ENCODE measurements at regions not wholly inside any gene's neighbourhood (a gene's known extent, or its start where the extent isn't known, plus 50 kb on each side); places are given as distances from the start of the nearest gene placed in this dataset.

GRCh38 chr21:38887749-38888148 lies 82.0 kb downstream of the ETS2 start:
- Histone ChIP-seq H3K4me2 (ENCODE audit: low read depth, low read length) (no peak overlapping the region), H3F3A (ENCODE audit: insufficient read depth, low read length) (no peaks in the 10 kb centered on the region), H3K36me3 (replicated peaks; ENCODE audit: insufficient read depth, low read length) (no peaks in the 10 kb centered on the region), H3K27me3 (replicated peaks; ENCODE audit: insufficient read depth, low read length) (no peaks in the 10 kb centered on the region), H2AFZ (ENCODE audit: low read length) (no peak overlapping the region), H3K9me3 (replicated peaks; ENCODE audit: insufficient read depth, low read length) (no peaks in the 10 kb centered on the region), H3K9ac (ENCODE audit: low read length) (no peak overlapping the region), H3K27ac (ENCODE audit: low read length) (no peak overlapping the region), H4K20me1 (ENCODE audit: insufficient read depth, low read length) (no peaks in the 10 kb centered on the region), H3K9me2 (replicated peaks; ENCODE audit: insufficient read depth, low read length) (no peaks in the 10 kb centered on the region), H3K79me2 (ENCODE audit: low read length) (no peaks in the 10 kb centered on the region), H3K4me3 (ENCODE audit: low read length) (no peak overlapping the region), H3K4me1 (ENCODE audit: low read length) (no peaks in the 10 kb centered on the region)
- no peak for DNase-seq
- no peak for TF ChIP-seq EZH2phosphoT487 (IDR thresholded peaks at IDR 0.05; ENCODE audit: low read length)

GRCh38 chr21:38887062-38887686 lies 81.4 kb downstream of the ETS2 start:
- Histone ChIP-seq H3K36me3 (replicated peaks; ENCODE audit: insufficient read depth, low read length) (no peaks in the 10 kb centered on the region), H3K79me2 (ENCODE audit: low read length) (no peaks in the 10 kb centered on the region), H3F3A (ENCODE audit: insufficient read depth, low read length) (no peaks in the 10 kb centered on the region), H3K4me3 (ENCODE audit: low read length) (no peak overlapping the region), H4K20me1 (ENCODE audit: insufficient read depth, low read length) (no peaks in the 10 kb centered on the region), H3K27me3 (replicated peaks; ENCODE audit: insufficient read depth, low read length) (no peaks in the 10 kb centered on the region), H3K9ac (ENCODE audit: low read length) (no peak overlapping the region), H2AFZ (ENCODE audit: low read length) (no peak overlapping the region), H3K27ac (ENCODE audit: low read length) (no peak overlapping the region), H3K9me3 (replicated peaks; ENCODE audit: insufficient read depth, low read length) (no peaks in the 10 kb centered on the region), H3K9me2 (replicated peaks; ENCODE audit: insufficient read depth, low read length) (no peaks in the 10 kb centered on the region), H3K4me2 (ENCODE audit: low read depth, low read length) (no peak overlapping the region), H3K4me1 (ENCODE audit: low read length) (no peaks in the 10 kb centered on the region)
- DNase-seq: no peak
- TF ChIP-seq EZH2phosphoT487 (IDR thresholded peaks at IDR 0.05; ENCODE audit: low read length) (no peak), CTCF (IDR thresholded peaks at IDR 0.05; ENCODE audit: low read length) (no peak), EZH2 (optimal IDR thresholded peaks at IDR 0.05; ENCODE audit: low read depth, low read length) (no peak)

DNA sequence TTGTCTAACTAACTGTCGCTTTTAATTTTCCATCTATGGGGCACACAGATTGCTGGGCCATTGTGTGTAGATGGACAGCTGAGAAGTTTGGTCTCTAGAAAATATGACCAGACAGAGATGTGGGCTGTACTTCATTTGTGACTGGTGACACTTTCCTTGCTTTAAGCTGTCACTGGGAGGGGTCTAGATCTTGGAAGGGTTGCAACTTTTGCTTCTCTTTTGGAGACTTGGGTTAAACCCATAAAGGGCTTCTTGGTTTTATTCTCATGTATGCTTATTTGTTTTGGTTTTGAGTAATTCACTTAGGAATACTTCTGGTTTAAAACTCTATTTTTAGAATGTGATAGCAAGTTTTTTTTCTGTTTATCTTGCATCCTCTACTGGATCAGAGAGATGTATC lies 80.2 kb downstream of the ETS2 start:
- Histone ChIP-seq H3K79me2 (ENCODE audit: low read length) (no peaks in the 10 kb centered on the region), H3K27me3 (replicated peaks; ENCODE audit: insufficient read depth, low read length) (no peaks in the 10 kb centered on the region), H3K4me1 (ENCODE audit: low read length) (no peaks in the 10 kb centered on the region), H3F3A (ENCODE audit: insufficient read depth, low read length) (no peaks in the 10 kb centered on the region), H3K36me3 (replicated peaks; ENCODE audit: insufficient read depth, low read length) (no peaks in the 10 kb centered on the region), H4K20me1 (ENCODE audit: insufficient read depth, low read length) (no peaks in the 10 kb centered on the region), H2AFZ (ENCODE audit: low read length) (no peak overlapping the region), H3K9me3 (replicated peaks; ENCODE audit: insufficient read depth, low read length) (no peaks in the 10 kb centered on the region), H3K27ac (ENCODE audit: low read length) (no peak overlapping the region), H3K4me3 (ENCODE audit: low read length) (no peak overlapping the region), H3K4me2 (ENCODE audit: low read depth, low read length) (no peak overlapping the region), H3K9me2 (replicated peaks; ENCODE audit: insufficient read depth, low read length) (no peaks in the 10 kb centered on the region), H3K9ac (ENCODE audit: low read length) (no peak overlapping the region)
- no peak for DNase-seq
- TF ChIP-seq CTCF (IDR thresholded peaks at IDR 0.05; ENCODE audit: low read length): no peak
- TF ChIP-seq EZH2phosphoT487 (IDR thresholded peaks at IDR 0.05; ENCODE audit: low read length): no peak
- no peak for TF ChIP-seq EZH2 (optimal IDR thresholded peaks at IDR 0.05; ENCODE audit: low read depth, low read length)

DNA sequence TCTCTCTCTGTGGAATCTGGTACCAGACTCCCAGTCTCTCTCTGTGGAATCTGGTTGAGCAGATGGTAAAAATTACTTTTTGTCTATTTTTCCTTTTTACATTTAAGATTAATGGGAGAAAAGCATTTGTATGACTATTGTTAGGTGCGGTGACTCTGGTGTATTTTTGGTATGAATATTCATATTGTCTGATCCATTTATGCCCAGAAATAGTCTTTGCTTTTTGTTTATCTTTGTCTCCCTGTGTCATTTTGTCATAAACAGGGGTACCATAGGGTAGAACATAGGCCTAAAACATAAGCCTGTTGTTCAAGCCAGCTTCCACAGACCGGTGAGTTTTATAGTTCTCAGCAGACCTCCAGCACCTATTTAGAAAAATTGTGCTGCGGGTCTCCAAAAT lies 78.7 kb downstream of the ETS2 start:
- Histone ChIP-seq H3K79me2 (ENCODE audit: low read length) (no peaks in the 10 kb centered on the region), H3K27ac (ENCODE audit: low read length) (no peak overlapping the region), H4K20me1 (ENCODE audit: insufficient read depth, low read length) (no peaks in the 10 kb centered on the region), H3K36me3 (replicated peaks; ENCODE audit: insufficient read depth, low read length) (no peaks in the 10 kb centered on the region), H2AFZ (ENCODE audit: low read length) (no peak overlapping the region), H3F3A (ENCODE audit: insufficient read depth, low read length) (no peaks in the 10 kb centered on the region), H3K4me1 (ENCODE audit: low read length) (no peaks in the 10 kb centered on the region), H3K9ac (ENCODE audit: low read length) (no peak overlapping the region), H3K27me3 (replicated peaks; ENCODE audit: insufficient read depth, low read length) (no peaks in the 10 kb centered on the region), H3K9me2 (replicated peaks; ENCODE audit: insufficient read depth, low read length) (no peaks in the 10 kb centered on the region), H3K4me3 (ENCODE audit: low read length) (no peak overlapping the region), H3K9me3 (replicated peaks; ENCODE audit: insufficient read depth, low read length) (no peaks in the 10 kb centered on the region), H3K4me2 (ENCODE audit: low read depth, low read length) (no peak overlapping the region)
- TF ChIP-seq EZH2 (optimal IDR thresholded peaks at IDR 0.05; ENCODE audit: low read depth, low read length) (no peak), EZH2phosphoT487 (IDR thresholded peaks at IDR 0.05; ENCODE audit: low read length) (no peak), CTCF (IDR thresholded peaks at IDR 0.05; ENCODE audit: low read length) (no peak)
- DNase-seq: no peak

Data from MM.1S (cell line).